GM19239 (cell line): ENCODE measurements at regions not wholly inside any gene's neighbourhood (a gene's known extent, or its start where the extent isn't known, plus 50 kb on each side); places are given as distances from the start of the nearest gene placed in this dataset.
"Not testable (repeated sequence)": the region's sequence is repeated elsewhere in the genome, so short reads cannot be mapped to it uniquely, and the experiment has no call there.

Experiments
- DNase-seq: peaks from one replicate; pipeline ENCODE4 v3.0.0; 2011; ENCODE audit warnings: low spot score; ENCODE audit not compliant: insufficient read length
- FAIRE-seq: peaks from 2 replicates; lab custom pipeline; 2011; peaks lifted over from hg19 to GRCh38; lab: Jason Lieb, UNC

- FAIRE-seq (no peak), DNase-seq (no peak)
Measured at GRCh38 chr3:34394978-34395748, 596.7 kb downstream of the PDCD6IP start.

- DNase-seq (no peak), FAIRE-seq (no peak)
Measured at GRCh38 chr3:34396288-34396687, 597.9 kb downstream of the PDCD6IP start.

- FAIRE-seq: no peak
- no peak for DNase-seq
Measured at GRCh38 chr3:34396956-34397355, 598.5 kb downstream of the PDCD6IP start.

- FAIRE-seq (no peak), DNase-seq (no peak)
Measured at GRCh38 chr3:34399401-34399800, 601.0 kb downstream of the PDCD6IP start.

- DNase-seq (no peak), FAIRE-seq (no peak)
Measured at GRCh38 chr3:34405159-34405558, 606.7 kb downstream of the PDCD6IP start.

- no peak for FAIRE-seq
Measured at GRCh38 chr3:34407281-34407680, 608.9 kb downstream of the PDCD6IP start.

GRCh38 chr3:34408088-34408487, 609.7 kb downstream of the PDCD6IP start:
- no peak for DNase-seq
- FAIRE-seq: no peak

More at GRCh38 chr3:34407281-34407680, 608.9 kb downstream of the PDCD6IP start:
- no peak for DNase-seq

GRCh38 chr3:34411596-34411995, 613.2 kb downstream of the PDCD6IP start:
- no peak for DNase-seq
- no peak for FAIRE-seq

- DNase-seq (no peak), FAIRE-seq (no peak)
Measured at GRCh38 chr3:34419801-34420200, 621.4 kb downstream of the PDCD6IP start.

- FAIRE-seq (no peak), DNase-seq (no peak)
Measured at GRCh38 chr3:34421762-34422161, 623.3 kb downstream of the PDCD6IP start.

- FAIRE-seq (no peak), DNase-seq (no peak)
Measured at GRCh38 chr3:34439796-34440195, 641.4 kb downstream of the PDCD6IP start.

GRCh38 chr3:34444137-34444536, 645.7 kb downstream of the PDCD6IP start:
- FAIRE-seq (no peak), DNase-seq (no peak)

- FAIRE-seq (no peak), DNase-seq (no peak)
Measured at GRCh38 chr3:34449305-34449704, 650.9 kb downstream of the PDCD6IP start.

GRCh38 chr3:34463414-34463813, 665.0 kb downstream of the PDCD6IP start:
- FAIRE-seq: no peak
- no peak for DNase-seq

- no peak for FAIRE-seq
Measured at GRCh38 chr3:34464646-34465045, 666.2 kb downstream of the PDCD6IP start.

GRCh38 chr3:34475851-34476250, 677.4 kb downstream of the PDCD6IP start:
- FAIRE-seq (no peak), DNase-seq (no peak)

More at GRCh38 chr3:34464646-34465045, 666.2 kb downstream of the PDCD6IP start:
- DNase-seq: no peak

GRCh38 chr3:34483311-34483887, 685.0 kb downstream of the PDCD6IP start:
- FAIRE-seq (no peak), DNase-seq (no peak)

- FAIRE-seq (no peak), DNase-seq (no peak)
Measured at GRCh38 chr3:34504366-34504765, 705.9 kb downstream of the PDCD6IP start.

GRCh38 chr3:34504775-34505174, 706.3 kb downstream of the PDCD6IP start:
- DNase-seq: no peak
- no peak for FAIRE-seq

- no peak for DNase-seq
- FAIRE-seq: no peak
Measured at GRCh38 chr3:34508732-34509131, 710.3 kb downstream of the PDCD6IP start.

- FAIRE-seq: no peak
Measured at GRCh38 chr3:34511891-34512290, 713.5 kb downstream of the PDCD6IP start.

GRCh38 chr3:34519008-34519407, 720.6 kb downstream of the PDCD6IP start:
- not testable (repeated sequence) for DNase-seq, FAIRE-seq

More at GRCh38 chr3:34511891-34512290, 713.5 kb downstream of the PDCD6IP start:
- no peak for DNase-seq
